ENCODE measurements at regions not wholly inside any gene's neighbourhood (a gene's known extent, or its start where the extent isn't known, plus 50 kb on each side); places are given as distances from the start of the nearest gene placed in this dataset.

- TF ChIP-seq FOXK2 (IDR thresholded peaks at IDR 0.05), result no peak
- TF ChIP-seq ELF4 (IDR thresholded peaks at IDR 0.05), result no peak
- no peak for TF ChIP-seq BHLHE40 (IDR thresholded peaks at IDR 0.05; ENCODE audit: borderline replicate concordance)
- no peak for TF ChIP-seq FOXA1 (IDR thresholded peaks at IDR 0.05)
- no peak for TF ChIP-seq ARNT (IDR thresholded peaks at IDR 0.05)
- no peak for TF ChIP-seq NFRKB (IDR thresholded peaks at IDR 0.05)
Observed at GRCh38 chr18:51622702-51623101, 425.2 kb upstream of the MEX3C start.
